GM18505 (cell line): ENCODE measurements at regions not wholly inside any gene's neighbourhood (a gene's known extent, or its start where the extent isn't known, plus 50 kb on each side); places are given as distances from the start of the nearest gene placed in this dataset.

ENCODE experiments used
- ATAC-seq: cut with Tn5 transposase; IDR thresholded peaks from one replicate; pipeline ENCODE4 v1.9.1; 2021; ENCODE audit not compliant: unreplicated experiment
- POLR2A ChIP-seq: IDR thresholded peaks from 4 replicates; pipeline ENCODE4 v1.6.1; 2011; ENCODE audit warnings: borderline replicate concordance; ENCODE audit not compliant: insufficient read depth, insufficient read length; ENCODE audit errors: extremely low read depth

DNA sequence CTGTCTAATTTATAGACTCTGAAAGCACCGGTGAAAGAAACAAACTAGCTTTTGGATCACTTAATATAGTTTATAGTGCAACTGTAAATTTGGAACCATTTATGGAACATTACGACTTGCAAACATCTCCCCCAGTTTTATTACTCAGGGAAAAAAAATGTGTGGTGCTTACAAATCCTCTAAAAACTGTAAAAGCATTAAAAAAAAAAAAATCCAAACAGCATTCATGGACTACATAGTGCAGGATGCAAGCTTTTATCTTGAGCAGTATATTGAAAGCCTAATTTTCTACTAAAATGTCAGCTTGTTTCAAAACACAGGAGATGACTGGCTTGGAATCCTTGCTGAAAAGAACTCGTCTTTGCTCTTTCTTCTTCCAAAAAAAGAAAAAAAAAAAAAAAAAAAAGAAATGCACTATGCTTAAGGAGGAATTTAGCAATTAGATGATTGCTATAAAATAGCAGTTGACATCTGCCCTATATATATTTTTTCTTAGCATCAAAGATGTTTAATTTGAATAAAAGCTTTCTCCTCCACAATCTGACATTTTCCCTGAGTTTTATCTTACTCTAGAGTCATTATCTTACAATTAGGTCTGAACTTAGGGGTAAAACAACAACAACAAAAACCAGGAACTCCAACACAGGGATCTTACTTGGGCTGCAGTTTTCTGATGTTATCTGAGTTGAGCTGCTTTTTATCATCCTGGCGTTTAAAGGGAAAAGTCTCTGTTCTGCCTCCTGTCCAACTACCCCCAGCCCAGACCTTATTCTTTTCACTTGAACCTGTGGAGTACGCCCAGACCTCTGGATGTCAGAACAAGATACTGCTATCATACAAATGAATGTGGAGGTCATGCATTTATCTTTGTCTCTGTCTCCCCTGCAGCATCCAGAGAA is 62.6 kb upstream of the PDZRN3 start:
- no peak for ATAC-seq
- no peak for TF ChIP-seq POLR2A

- no peak for TF ChIP-seq POLR2A
- no peak for ATAC-seq
Measured at GRCh38 chr3:73685061-73685460, 60.3 kb upstream of the PDZRN3 start.

- no peak for ATAC-seq
Measured at GRCh38 chr3:73683706-73684105, 59.0 kb upstream of the PDZRN3 start.

DNA sequence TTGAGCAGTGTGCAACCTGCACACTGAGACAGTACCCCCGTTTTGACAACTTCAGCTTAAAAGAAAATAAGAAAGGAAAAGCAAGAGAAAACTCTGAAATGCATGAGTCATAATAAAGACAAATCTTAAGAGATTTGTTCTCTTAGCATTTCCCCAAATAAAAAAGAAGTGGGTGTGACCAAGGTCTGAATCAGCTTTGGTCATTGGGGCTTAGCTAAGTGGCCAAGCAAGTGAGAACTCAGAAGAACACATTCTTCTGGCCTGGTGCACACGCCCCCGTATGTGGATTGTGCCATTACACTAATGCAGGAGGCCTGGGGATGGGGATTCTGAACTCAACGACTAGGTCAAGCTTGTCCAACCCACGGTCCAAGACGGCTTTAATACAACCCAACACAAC is 56.9 kb upstream of the PDZRN3 start:
- no peak for ATAC-seq
- TF ChIP-seq POLR2A: no peak

More at GRCh38 chr3:73683706-73684105, 59.0 kb upstream of the PDZRN3 start:
- no peak for TF ChIP-seq POLR2A

- TF ChIP-seq POLR2A: no peak
- ATAC-seq: no peak
Measured at GRCh38 chr3:73681198-73681597, 56.5 kb upstream of the PDZRN3 start.

- ATAC-seq: no peak
- no peak for TF ChIP-seq POLR2A
Measured at GRCh38 chr3:73680391-73681095, 55.8 kb upstream of the PDZRN3 start.

GRCh38 chr3:73677336-73678024 is 52.7 kb upstream of the PDZRN3 start:
- ATAC-seq: no peak
- no peak for TF ChIP-seq POLR2A
